RWPE2 (cell line): ENCODE measurements at regions not wholly inside any gene's neighbourhood (a gene's known extent, or its start where the extent isn't known, plus 50 kb on each side); places are given as distances from the start of the nearest gene placed in this dataset.
"Not testable (repeated sequence)": the region's sequence is repeated elsewhere in the genome, so short reads cannot be mapped to it uniquely, and the experiment has no call there.

Experiments
- ATAC-seq: fragments of 200-7000 bp; cut with Tn5 transposase; 3 replicates; pipeline ENCODE4 v1.9.1; 2021; ENCODE audit warnings: low read depth
- DNase-seq: peaks from one replicate; pipeline ENCODE4 v3.0.0-alpha.2; 2020; ENCODE audit warnings: low spot score
- H3K27ac ChIP-seq: fragments of 450-650 bp; 2 replicates; pipeline ENCODE4 v1.5.1; 2017; ENCODE audit warnings: mild to moderate bottlenecking; ENCODE audit not compliant: poor library complexity, severe bottlenecking
- H3K27me3 ChIP-seq: fragments of 250-450 bp; sonication (Bioruptor Pico); 2 replicates; pipeline ENCODE4 v1.5.1; 2021; ENCODE audit warnings: mild to moderate bottlenecking, moderate library complexity; ENCODE audit not compliant: insufficient read depth, poor library complexity, severe bottlenecking
- H3K36me3 ChIP-seq: fragments of 250-450 bp; sonication (Bioruptor Pico); 2 replicates; pipeline ENCODE4 v1.5.1; 2020; ENCODE audit warnings: low read depth, mild to moderate bottlenecking, moderate library complexity
- H3K4me1 ChIP-seq: fragments of 250-450 bp; sonication (Bioruptor Pico); 2 replicates; pipeline ENCODE4 v1.5.1; 2021; ENCODE audit warnings: mild to moderate bottlenecking, moderate library complexity; ENCODE audit not compliant: insufficient read depth, poor library complexity, severe bottlenecking
- H3K4me3 ChIP-seq: fragments of 250-450 bp; sonication (Bioruptor Pico); 2 replicates; pipeline ENCODE4 v1.5.1; 2021; ENCODE audit warnings: mild to moderate bottlenecking, moderate library complexity; ENCODE audit not compliant: severe bottlenecking
- H3K9me3 ChIP-seq: fragments of 250-450 bp; sonication (Bioruptor Pico); 2 replicates; pipeline ENCODE4 v1.5.1; 2021; ENCODE audit warnings: mild to moderate bottlenecking, moderate library complexity; ENCODE audit not compliant: severe bottlenecking
- TF ChIP-seq, protein P1 (sequence below): fragments of 450-650 bp; IDR thresholded peaks from one replicate; pipeline ENCODE4 v1.5.1; 2017; ENCODE audit warnings: mild to moderate bottlenecking, moderate library complexity; ENCODE audit not compliant: poor library complexity, severe bottlenecking

GRCh38 chr16:86952769-86953168 lies 364.4 kb downstream of the C16orf95 start:
- DNase-seq (no peak), ATAC-seq (no peak)
- H3K27ac ChIP-seq = peak overlapping the region; percentile 94
- H3K4me1 ChIP-seq = peaks cover 29% of the 10 kb centered on the region
- no peaks in the 10 kb centered on the region for H3K27me3 ChIP-seq
- no peak overlapping the region for H3K4me3 ChIP-seq
- H3K36me3 ChIP-seq = no peaks in the 10 kb centered on the region
- TF ChIP-seq, protein P1, sequence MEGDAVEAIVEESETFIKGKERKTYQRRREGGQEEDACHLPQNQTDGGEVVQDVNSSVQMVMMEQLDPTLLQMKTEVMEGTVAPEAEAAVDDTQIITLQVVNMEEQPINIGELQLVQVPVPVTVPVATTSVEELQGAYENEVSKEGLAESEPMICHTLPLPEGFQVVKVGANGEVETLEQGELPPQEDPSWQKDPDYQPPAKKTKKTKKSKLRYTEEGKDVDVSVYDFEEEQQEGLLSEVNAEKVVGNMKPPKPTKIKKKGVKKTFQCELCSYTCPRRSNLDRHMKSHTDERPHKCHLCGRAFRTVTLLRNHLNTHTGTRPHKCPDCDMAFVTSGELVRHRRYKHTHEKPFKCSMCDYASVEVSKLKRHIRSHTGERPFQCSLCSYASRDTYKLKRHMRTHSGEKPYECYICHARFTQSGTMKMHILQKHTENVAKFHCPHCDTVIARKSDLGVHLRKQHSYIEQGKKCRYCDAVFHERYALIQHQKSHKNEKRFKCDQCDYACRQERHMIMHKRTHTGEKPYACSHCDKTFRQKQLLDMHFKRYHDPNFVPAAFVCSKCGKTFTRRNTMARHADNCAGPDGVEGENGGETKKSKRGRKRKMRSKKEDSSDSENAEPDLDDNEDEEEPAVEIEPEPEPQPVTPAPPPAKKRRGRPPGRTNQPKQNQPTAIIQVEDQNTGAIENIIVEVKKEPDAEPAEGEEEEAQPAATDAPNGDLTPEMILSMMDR = no peak
- H3K9me3 ChIP-seq = no peaks in the 10 kb centered on the region

DNA sequence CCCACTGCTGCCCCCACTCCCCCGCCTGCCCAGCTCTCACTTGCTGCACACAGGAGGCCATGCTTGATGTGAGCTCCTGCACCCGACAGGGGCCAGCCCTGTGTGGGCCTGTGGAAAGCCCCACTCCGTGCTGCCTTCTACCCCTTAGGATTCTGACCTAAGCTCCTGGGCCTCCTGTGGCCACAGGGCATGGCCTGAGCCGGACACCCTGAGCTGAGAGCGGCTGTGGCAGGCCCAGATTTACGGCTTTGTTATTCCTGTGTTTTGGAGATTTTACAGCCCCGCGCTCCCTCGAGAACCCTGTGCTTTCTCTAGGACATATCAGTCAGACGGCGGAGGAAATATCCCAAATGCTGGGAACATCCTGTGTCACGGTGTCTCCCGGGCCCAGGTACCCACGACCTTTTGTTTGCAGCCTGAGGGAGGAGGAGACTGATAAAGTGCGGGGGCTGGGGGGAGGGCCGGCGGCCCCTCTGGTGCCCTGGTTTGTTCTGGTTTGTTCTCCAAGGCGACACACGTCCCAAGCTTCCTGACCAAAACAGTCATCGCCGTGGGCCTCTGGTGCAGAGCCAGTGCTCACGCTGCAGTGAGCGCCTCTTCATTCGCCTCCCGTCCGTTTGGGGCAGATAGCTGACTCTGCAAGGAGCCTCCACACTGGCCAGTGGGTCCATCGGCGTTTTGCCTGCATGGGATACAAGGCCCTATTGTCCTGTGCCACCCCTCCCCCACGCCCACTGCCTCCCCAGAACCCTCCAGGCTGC lies 363.4 kb downstream of the C16orf95 start:
- no peaks in the 10 kb centered on the region for H3K36me3 ChIP-seq
- H3K27me3 ChIP-seq = no peaks in the 10 kb centered on the region
- no peak for DNase-seq
- H3K4me1 ChIP-seq = peaks cover 28% of the 10 kb centered on the region
- no peaks in the 10 kb centered on the region for H3K9me3 ChIP-seq
- no peak for ATAC-seq
- no peak overlapping the region for H3K4me3 ChIP-seq
- H3K27ac ChIP-seq = peak overlapping the region; percentile 94
- TF ChIP-seq, protein P1 = no peak

DNA sequence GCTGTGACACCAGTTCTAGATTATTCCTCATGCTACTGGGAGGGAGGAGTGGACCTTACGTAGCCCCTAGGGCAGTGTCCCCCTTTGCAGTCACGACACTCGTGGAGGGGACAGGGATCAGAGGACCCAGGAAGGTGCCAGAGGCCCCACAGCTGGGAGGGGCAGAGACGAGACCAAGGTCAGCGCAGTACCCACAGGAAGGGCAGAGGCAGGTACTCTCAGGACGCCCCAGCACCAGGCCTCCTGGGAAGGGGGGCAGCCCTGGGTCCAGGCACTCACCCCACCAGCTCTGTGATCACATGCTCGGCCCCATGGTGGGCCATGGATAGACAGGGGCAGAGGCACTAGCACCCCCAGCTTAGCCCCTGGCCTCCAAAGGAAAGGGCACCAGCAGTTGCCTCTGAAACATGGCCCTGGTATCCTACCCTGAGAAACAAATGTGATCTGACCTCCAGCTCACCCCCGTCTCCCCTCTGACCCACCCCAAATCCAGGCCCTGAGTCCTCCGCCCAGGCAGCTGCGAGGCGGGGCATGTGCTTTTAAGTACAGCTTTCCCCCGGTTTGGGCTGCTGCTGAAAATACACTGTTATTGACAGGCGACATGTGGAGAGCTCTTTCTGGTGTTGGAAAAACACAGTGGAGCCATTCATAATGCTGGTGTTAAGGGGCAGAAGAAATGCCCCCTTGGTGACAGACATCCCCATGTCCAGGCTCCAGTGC lies 361.9 kb downstream of the C16orf95 start:
- ATAC-seq = no peak
- DNase-seq = no peak
- H3K27ac ChIP-seq = no peak overlapping the region
- no peaks in the 10 kb centered on the region for H3K36me3 ChIP-seq
- H3K4me3 ChIP-seq = no peak overlapping the region
- peaks cover 19% of the 10 kb centered on the region for H3K4me1 ChIP-seq
- no peaks in the 10 kb centered on the region for H3K9me3 ChIP-seq
- H3K27me3 ChIP-seq = no peaks in the 10 kb centered on the region
- TF ChIP-seq, protein P1 = no peak

- DNase-seq (no peak), ATAC-seq (no peak)
- Histone ChIP-seq H3K9me3 (no peaks in the 10 kb centered on the region), H3K4me1 (peaks cover 17% of the 10 kb centered on the region), H3K4me3 (no peak overlapping the region), H3K27me3 (no peaks in the 10 kb centered on the region), H3K36me3 (no peaks in the 10 kb centered on the region), H3K27ac (no peak overlapping the region)
- TF ChIP-seq, protein P1 = no peak
Measured at GRCh38 chr16:86956437-86956836, 360.8 kb downstream of the C16orf95 start.

DNA sequence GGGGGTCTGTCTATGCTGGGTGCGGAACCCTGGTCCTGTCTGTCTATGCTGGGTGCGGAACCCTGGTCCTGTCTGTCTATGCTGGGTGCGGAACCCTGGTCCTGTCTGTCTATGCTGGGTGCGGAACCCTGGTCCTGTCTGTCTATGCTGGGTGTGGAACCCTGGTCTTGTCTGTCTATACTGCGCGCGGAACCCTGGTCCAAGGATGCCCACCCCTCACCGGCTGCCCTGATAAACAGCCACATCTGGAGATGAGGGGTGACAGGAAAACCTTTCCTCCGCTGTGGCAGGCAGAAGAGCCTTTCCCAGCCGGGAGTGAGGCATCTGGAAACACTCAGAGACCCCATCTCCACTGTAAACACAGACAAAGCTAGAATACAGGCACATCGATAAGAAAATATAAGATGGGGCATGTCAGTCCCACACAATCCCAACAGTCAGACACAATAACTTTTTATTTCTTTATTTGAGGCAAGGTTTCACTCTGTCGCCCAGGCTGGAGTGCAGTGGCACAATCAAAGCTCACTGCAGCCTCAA lies 359.5 kb downstream of the C16orf95 start:
- H3K27me3 ChIP-seq, H3K4me3 ChIP-seq, H3K36me3 ChIP-seq, H3K27ac ChIP-seq, DNase-seq, ATAC-seq, H3K4me1 ChIP-seq, H3K9me3 ChIP-seq: not testable (repeated sequence)
